Hematopoietic multipotent progenitor cell treated with erythropoietin and hydrocortisone succinate and interleukin-3 and kit ligand, for 4 days (in vitro differentiated cells): ENCODE measurements at regions not wholly inside any gene's neighbourhood (a gene's known extent, or its start where the extent isn't known, plus 50 kb on each side); places are given as distances from the start of the nearest gene placed in this dataset.

Experiments used
- DNase-seq: peaks from one replicate; pipeline ENCODE4 v3.0.0-alpha.2; 2015

GRCh38 chr14:24692382-24693352 is 58.7 kb upstream of the GZMB start:
- peak; percentile 72 for DNase-seq

DNA sequence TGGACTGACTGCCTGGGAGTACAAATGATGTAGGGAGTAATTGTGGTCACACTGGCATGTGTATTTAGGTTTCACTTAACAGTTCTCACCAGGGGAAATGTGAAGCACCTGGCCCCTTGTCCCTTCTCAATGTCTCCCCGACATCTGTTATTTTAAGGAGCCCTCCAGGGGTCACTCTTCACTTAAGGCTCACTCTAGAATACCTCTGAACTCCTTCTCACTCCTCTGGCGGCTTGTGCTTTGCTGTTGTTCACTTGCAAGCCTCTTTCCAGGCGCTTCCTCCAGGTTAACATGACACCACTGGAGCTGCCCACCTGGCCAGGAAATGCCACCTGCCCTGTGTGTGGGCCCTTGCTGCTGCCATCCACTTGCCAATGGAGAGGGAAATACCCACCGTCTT is 56.5 kb upstream of the GZMB start:
- DNase-seq = peak; percentile 45

DNA sequence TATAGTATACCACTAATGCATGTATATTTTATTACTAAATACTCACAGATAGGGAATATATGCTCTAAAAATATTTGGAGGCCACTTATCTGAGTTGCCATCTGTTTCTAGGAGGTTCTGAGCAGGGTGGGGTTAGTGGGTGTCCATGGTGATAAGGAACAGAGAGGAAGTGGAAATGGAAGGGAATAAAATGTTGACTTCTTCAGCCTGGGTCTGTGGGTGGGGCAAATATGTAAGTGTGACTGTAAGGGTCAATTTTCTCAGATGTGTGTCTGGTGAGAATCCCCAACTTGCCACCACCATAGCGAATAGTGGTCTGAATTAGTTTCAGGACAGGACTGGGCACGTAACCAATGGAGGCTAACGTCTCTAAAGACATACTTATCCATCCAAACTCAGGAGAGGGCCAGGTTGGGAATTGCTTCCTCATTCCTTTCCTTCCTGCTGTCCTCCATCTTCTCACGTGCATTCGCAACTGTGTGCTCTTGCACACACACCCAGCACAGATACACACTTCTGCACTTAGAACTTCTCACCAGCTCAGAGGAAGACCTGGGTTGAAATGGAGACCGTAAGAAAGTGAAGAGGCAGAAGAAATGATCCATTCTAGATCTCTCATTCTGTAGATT is 54.2 kb upstream of the GZMB start:
- peak; percentile 94 for DNase-seq
